T-helper 17 cell (primary cell): ENCODE measurements at regions not wholly inside any gene's neighbourhood (a gene's known extent, or its start where the extent isn't known, plus 50 kb on each side); places are given as distances from the start of the nearest gene placed in this dataset.

ENCODE experiments used
- ATAC-seq: fragments of 150-1000 bp; cut with Tn5 transposase; 2 replicates; pipeline ENCODE4 v1.10.0; 2021; ENCODE audit warnings: mild to moderate bottlenecking, moderate library complexity
- DNase-seq, 3 donors: peaks; one replicate each; pipeline versions ENCODE4 v3.0.0 to v3.0.0-alpha.2; 2020 to 2021
- H3K9me3 ChIP-seq: one replicate; pipeline ENCODE4 v1.7.0; 2013; ENCODE audit warnings: low read length, mild to moderate bottlenecking; ENCODE audit not compliant: control insufficient read depth, poor library complexity, severe bottlenecking
- H3K27ac Mint-ChIP-seq: one replicate; pipeline ENCODE4 v1.8.0; 2022; ENCODE audit warnings: mild to moderate bottlenecking, moderate library complexity, mixed read lengths
- H3K27me3 Mint-ChIP-seq: one replicate; pipeline ENCODE4 v1.8.0; 2022; ENCODE audit warnings: mixed read lengths
- H3K36me3 Mint-ChIP-seq: one replicate; pipeline ENCODE4 v1.8.0; 2022; ENCODE audit warnings: low read depth, mixed read lengths
- H3K4me1 Mint-ChIP-seq: one replicate; pipeline ENCODE4 v1.8.0; 2022; ENCODE audit warnings: mild to moderate bottlenecking, mixed read lengths
- H3K4me3 Mint-ChIP-seq: one replicate; pipeline ENCODE4 v1.8.0; 2022; ENCODE audit warnings: mild to moderate bottlenecking, moderate library complexity, mixed read lengths

DNA sequence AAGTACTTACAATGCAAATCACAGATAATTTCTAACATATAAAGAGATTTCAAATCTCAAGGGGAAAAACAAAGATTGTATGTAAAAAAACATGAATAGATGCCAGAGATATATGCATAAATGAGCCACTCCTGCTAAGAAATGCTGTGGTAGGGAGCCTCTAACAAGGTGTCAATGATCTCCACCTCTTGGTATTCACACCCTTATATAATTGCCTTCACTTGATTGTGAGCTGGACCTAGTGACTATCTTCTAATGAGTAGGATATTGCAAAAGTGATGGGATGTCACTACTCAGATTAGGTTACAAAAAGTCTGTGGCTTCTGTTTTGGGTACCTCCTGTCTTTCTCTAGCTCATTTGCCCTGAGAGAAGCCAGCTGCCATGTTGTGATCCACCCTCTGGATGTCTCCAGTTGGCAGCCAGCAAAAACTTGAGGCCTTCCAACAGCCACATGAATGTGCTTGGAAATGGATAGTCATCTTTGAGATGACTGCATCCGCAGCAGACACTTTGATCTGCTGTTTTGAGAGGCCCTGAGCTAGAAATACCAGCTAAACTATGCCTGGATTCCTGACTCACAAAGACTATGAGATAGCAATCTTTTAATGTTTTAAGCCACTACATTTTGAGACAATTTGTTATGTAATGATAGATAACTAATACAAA, 196.1 kb upstream of the FGGY start:
- Mint-ChIP-seq H3K36me3 (no peaks in the 10 kb centered on the region), H3K27ac (no peak overlapping the region), H3K4me3 (no peak overlapping the region), H3K27me3 (peaks cover 15% of the 10 kb centered on the region), H3K4me1 (no peaks in the 10 kb centered on the region)
- DNase-seq = no peak
- H3K9me3 ChIP-seq = peaks cover 2% of the 10 kb centered on the region
- ATAC-seq = no peak

DNA sequence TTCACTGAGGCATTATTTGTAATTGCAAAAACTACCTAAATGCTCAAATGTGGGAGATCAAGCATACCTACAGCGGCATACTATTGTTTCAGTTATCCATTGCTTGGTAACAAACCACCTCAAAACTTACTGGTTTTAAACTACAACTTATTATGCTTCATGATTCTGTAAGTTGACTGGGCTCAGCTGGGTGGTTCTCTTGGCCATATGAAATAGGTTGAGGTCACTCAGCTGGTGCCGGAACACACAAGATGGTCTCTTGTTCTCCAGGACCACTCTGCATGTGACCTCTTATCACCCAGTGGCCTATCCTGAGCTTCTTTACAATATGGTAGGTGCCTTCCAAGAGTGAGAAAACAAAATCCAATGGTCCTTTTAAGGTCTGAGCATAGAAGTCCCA, 195.4 kb upstream of the FGGY start:
- Mint-ChIP-seq H3K4me1 (no peaks in the 10 kb centered on the region), H3K4me3 (no peak overlapping the region), H3K27me3 (peaks cover 15% of the 10 kb centered on the region), H3K36me3 (no peaks in the 10 kb centered on the region), H3K27ac (no peak overlapping the region)
- DNase-seq = no peak
- peaks cover 2% of the 10 kb centered on the region for H3K9me3 ChIP-seq
- no peak for ATAC-seq

DNA sequence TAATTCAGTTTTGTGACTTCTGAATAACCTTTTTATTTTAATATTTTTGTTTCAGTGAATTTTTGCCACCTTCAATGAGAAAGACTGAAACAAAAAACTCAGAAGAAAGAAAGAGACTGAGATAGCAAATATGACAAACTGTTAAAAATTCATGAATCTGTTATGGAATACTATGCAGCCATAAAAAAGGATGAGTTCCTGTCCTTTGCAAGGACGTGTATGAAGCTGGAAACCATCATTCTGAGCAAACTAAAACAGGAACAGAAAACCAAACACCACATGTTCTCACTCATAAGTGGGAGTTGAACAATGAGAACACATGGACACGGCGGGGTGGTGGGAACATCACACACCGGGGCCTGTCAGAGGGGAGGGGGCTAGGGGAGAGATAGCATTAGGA, 193.4 kb upstream of the FGGY start:
- no peak overlapping the region for H3K4me3 Mint-ChIP-seq
- no peak for ATAC-seq
- peaks cover 2% of the 10 kb centered on the region for H3K9me3 ChIP-seq
- no peaks in the 10 kb centered on the region for H3K36me3 Mint-ChIP-seq
- H3K27me3 Mint-ChIP-seq = peaks cover 9% of the 10 kb centered on the region
- no peaks in the 10 kb centered on the region for H3K4me1 Mint-ChIP-seq
- no peak for DNase-seq
- H3K27ac Mint-ChIP-seq = no peak overlapping the region

DNA sequence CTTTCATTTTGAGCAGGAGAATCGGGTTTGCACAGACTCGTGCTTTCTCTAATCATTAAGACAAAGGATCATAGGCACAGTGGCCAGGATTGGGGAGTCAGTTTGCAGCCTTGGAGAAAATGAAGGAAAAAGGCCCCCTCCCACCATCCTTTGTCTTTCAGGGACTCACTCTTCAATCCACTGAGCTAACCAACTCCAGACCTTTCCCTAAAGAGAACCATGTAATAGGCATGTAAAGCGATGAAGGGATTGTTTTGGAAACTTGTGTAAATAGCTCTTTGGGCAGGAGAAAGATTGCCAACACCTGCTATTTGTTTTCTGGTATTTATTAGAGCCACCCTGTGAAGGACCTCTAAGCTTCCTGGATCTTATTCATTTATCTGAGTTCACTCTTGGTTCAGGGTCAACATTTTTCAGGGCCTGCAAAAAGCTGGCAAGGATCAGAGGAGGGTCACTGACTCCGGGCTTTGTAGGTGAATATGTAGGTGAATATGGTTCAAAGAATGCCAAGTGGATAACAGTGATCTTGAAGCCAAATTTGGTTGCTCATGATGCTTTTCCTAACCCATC, 192.6 kb upstream of the FGGY start:
- no peak for ATAC-seq
- no peaks in the 10 kb centered on the region for H3K4me1 Mint-ChIP-seq
- H3K27ac Mint-ChIP-seq = no peak overlapping the region
- no peaks in the 10 kb centered on the region for H3K36me3 Mint-ChIP-seq
- peaks cover 5% of the 10 kb centered on the region for H3K27me3 Mint-ChIP-seq
- no peak overlapping the region for H3K4me3 Mint-ChIP-seq
- peaks cover 2% of the 10 kb centered on the region for H3K9me3 ChIP-seq
- no peak for DNase-seq

DNA sequence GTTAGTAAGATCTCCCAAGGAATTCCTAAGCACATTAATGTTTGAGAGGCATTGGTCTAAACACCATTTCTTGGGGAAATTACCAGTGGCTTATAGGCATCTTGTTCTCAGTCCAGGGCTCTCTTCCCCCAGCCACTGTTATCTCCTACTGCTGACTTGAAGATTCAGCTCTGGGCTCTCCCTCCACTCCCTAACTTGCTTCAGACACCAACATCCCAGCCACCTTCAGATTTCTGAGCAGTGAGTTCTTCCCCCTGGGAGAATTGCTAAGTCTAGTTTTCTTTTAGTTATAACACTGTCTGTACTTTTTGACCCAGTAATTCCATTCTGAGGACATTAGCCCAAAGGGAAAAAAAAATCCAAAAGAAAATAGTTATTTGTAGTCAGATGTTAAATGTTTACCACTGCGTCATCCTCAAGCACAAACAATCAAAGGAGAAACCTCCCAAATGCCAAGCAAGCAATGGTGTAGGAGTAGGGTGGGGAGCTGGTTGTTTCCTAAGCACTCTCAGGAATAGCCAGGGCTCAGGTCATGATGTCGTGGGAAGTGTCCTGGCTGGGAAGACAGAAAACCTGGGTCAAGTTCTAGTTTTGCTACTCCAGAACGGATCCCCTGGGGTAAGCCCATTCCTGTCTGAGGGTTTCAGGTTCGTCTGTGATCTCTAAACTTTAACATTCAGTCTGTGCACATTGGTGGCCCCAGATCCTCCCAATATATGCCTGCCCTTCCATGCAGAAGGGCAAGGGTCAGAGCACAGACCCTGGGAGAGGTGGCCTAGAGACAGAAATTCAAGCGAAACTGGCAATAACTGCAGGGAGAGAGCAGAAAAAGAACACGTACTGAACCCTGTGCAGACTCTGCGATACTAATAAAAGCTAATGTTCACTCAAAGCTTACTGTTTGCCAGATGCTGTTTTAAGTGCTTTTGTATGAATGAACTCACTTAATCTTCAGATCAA, 191.1 kb upstream of the FGGY start:
- H3K9me3 ChIP-seq = peaks cover 2% of the 10 kb centered on the region
- no peak overlapping the region for H3K4me3 Mint-ChIP-seq
- no peak for DNase-seq
- H3K36me3 Mint-ChIP-seq = no peaks in the 10 kb centered on the region
- no peak for ATAC-seq
- peaks cover 5% of the 10 kb centered on the region for H3K27me3 Mint-ChIP-seq
- peak overlapping the region; percentile 9 for H3K27ac Mint-ChIP-seq
- no peaks in the 10 kb centered on the region for H3K4me1 Mint-ChIP-seq

DNA sequence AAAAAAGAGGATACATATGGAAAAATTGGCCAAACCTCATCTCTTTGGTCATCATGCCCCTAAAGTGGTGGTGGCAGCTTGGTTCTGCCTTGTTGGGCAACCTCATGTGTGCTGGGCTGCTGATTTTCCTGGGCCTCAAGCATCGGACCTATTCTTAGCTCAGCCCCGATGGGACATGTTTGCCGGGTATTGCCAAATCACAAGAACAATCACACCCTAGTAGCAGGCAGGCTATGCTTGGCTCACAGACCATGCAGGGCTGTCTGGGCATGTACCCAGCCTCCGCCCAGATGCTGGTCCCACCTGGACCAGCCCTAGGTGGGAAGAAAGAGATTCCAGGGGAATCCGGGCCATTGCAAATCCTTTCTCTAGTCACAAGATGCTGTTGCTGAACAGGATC, 189.4 kb upstream of the FGGY start:
- no peaks in the 10 kb centered on the region for H3K4me1 Mint-ChIP-seq
- H3K9me3 ChIP-seq = no peaks in the 10 kb centered on the region
- ATAC-seq (no peak), DNase-seq (no peak)
- peaks cover 8% of the 10 kb centered on the region for H3K27me3 Mint-ChIP-seq
- H3K4me3 Mint-ChIP-seq = no peak overlapping the region
- no peaks in the 10 kb centered on the region for H3K36me3 Mint-ChIP-seq
- no peak overlapping the region for H3K27ac Mint-ChIP-seq

DNA sequence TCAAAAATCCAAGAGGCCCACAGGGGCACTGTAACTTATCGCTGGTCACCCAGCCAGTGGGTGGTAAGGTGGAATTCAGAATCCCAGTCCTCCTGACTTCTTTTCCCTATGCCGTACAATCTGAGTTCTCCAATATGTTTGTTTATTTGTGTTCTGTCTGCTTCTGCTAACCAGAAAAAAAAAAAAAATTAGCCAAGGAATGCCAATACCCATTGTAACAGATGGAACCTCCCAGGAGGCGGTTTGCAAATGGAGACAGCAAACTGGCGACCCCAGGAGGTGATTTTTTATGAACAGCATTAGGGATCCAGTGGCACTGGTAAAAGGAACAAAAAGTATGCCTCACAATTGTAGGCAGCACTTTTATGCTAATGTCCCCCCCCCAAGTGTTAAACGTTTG, 189.0 kb upstream of the FGGY start:
- peaks cover 12% of the 10 kb centered on the region for H3K27me3 Mint-ChIP-seq
- ATAC-seq = no peak
- H3K4me3 Mint-ChIP-seq = no peak overlapping the region
- no peak overlapping the region for H3K27ac Mint-ChIP-seq
- H3K4me1 Mint-ChIP-seq = peaks cover 2% of the 10 kb centered on the region
- no peaks in the 10 kb centered on the region for H3K36me3 Mint-ChIP-seq
- DNase-seq = no peak
- H3K9me3 ChIP-seq = no peaks in the 10 kb centered on the region

DNA sequence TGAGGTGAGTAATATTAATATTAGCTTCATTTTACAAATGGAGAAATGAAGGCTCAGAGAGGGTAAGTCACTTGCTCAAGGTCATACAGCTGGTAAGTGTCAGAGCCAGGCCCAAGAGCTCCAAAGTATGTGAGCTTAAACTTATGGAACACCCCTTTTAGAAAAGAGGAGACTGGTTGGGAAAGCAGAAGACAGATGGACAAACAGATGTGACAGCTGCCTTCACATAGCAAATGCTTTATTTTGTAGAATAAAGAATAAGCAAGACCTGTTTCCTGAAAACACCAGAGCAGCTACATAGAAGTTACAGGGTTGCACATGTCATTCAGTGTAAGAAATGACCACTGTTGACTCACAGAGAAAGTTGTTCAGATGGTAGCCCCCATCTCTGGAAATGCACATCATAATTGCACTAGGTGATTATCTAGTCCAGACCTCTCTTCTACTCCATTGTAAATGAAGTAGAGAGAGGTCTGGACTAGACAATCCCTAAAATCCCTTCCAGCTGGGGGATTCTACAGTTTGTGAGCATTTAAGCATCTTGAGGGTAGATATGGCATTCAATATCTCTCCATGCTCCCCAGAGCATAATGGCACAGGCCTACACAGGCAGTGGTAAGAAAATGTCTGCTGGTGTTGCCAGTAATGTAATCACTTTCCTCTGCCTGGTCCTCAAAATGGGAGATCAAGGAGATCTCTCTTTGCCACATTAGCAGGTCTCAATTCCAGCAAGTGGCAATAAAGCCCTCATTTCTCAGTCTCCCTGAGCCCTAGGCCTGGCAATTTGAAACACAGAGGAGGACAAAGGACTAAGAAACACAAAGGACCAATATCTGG, 188.2 kb upstream of the FGGY start:
- Mint-ChIP-seq H3K4me3 (no peak overlapping the region), H3K36me3 (no peaks in the 10 kb centered on the region), H3K4me1 (peaks cover 2% of the 10 kb centered on the region), H3K27ac (no peak overlapping the region), H3K27me3 (peaks cover 14% of the 10 kb centered on the region)
- DNase-seq = no peak
- no peak for ATAC-seq
- no peaks in the 10 kb centered on the region for H3K9me3 ChIP-seq

DNA sequence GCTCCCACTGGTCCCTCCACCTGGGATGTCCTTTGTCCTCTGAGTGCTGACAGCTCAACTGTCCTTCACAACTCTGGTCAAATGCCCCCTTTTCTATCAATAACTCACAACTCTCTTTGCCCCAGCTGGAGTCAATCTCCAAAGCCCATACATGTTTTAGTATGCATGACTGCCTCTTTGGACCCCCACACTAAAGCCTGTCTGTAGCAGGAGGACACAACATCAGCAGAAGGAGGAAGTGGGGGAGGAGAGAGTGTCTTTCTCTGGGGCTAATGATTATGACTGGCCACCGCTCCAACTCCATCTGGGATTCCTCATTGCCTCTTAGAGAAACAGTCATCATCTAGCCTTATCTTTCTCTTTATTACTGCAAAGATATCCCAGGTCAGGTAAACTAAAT, 186.6 kb upstream of the FGGY start:
- Mint-ChIP-seq H3K4me1 (peaks cover 2% of the 10 kb centered on the region), H3K27me3 (peaks cover 18% of the 10 kb centered on the region), H3K27ac (no peak overlapping the region), H3K36me3 (no peaks in the 10 kb centered on the region), H3K4me3 (no peak overlapping the region)
- H3K9me3 ChIP-seq = no peaks in the 10 kb centered on the region
- no peak for ATAC-seq
- DNase-seq = no peak

DNA sequence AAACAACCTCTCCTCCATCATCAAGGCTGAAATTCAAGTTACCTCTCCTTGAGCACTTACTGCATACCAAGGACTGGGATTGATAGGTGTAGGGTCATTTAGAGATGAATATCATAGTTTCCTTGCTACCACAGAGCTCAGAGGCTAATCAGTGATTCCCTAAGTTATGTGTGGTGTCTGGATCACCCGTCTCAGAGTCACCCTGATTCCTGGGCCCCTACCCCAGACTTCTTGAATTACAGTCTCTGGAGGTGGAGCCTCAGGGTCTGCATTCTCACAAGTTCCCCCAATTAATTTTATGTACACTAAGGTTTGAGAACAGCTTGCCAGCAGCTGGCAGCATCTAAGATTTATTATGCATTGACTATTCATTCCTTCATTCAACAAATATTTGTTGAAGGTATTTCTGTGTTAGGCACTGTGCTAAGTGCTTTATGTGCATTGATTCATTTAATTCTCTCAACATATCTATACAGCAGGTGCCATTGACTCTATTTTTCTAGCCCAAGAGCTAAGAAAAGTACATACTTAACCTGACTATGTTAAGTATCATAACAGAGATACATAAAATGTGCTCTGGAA, 182.9 kb upstream of the FGGY start:
- H3K27me3 Mint-ChIP-seq = peaks cover 26% of the 10 kb centered on the region
- peaks cover 2% of the 10 kb centered on the region for H3K4me1 Mint-ChIP-seq
- ATAC-seq (no peak), DNase-seq (no peak)
- H3K27ac Mint-ChIP-seq = no peak overlapping the region
- no peaks in the 10 kb centered on the region for H3K9me3 ChIP-seq
- H3K4me3 Mint-ChIP-seq = no peak overlapping the region
- no peaks in the 10 kb centered on the region for H3K36me3 Mint-ChIP-seq

DNA sequence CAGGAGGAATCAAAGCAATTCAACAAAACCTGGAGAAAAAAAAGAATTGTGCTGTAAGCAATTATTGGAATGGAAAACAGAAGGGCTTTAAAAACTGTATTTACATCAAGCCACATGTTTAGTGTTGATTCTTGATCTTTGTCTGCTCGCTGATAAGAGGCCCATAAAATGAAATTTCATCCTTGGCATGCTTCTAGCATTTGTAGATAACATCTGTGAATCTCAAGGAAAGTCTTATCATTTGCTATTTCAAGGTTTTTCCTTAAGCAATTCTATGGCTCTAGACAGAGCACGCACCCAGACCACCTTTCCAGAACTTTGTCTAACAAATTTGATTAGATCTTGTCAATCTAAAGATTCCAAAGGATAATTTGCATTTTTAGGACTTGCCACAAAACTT, 181.0 kb upstream of the FGGY start:
- H3K9me3 ChIP-seq = no peaks in the 10 kb centered on the region
- Mint-ChIP-seq H3K27ac (no peak overlapping the region), H3K4me1 (peaks cover 2% of the 10 kb centered on the region), H3K27me3 (peaks cover 26% of the 10 kb centered on the region), H3K36me3 (no peaks in the 10 kb centered on the region), H3K4me3 (no peak overlapping the region)
- ATAC-seq (no peak), DNase-seq (no peak)

DNA sequence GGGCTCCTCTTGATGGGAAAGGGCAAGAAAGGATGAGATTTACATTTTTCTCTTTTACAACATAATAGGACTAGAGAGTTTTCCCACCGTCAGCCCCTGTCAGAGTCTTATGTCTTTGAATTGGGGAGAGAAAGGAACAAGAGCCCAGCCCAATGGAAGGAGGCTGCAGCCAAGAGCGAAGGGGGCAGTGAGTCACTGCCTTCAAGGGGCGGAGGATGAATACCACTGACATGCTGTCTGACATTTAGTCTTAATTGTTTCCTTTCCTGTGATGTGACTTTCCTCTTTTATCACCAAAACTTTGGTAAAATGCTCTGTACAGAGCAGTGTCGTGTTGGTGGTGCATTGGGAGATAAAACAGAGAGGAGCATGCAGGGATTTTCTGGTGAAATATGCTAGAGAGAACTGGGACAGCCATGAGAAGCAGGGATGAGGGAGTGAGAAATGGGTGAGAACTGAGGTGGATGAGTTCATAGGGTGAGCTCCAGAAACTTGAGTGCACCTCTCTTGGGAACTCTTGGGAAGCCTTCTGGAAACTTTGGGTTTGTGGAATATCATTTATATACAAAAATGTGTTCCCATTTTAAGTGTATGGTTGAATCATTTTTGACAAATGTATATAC, 179.9 kb upstream of the FGGY start:
- DNase-seq = no peak
- H3K36me3 Mint-ChIP-seq = no peaks in the 10 kb centered on the region
- no peaks in the 10 kb centered on the region for H3K9me3 ChIP-seq
- no peak overlapping the region for H3K27ac Mint-ChIP-seq
- H3K4me1 Mint-ChIP-seq = peaks cover 2% of the 10 kb centered on the region
- ATAC-seq = no peak
- no peak overlapping the region for H3K4me3 Mint-ChIP-seq
- peaks cover 36% of the 10 kb centered on the region for H3K27me3 Mint-ChIP-seq
